T47D (cell line): ENCODE measurements at regions not wholly inside any gene's neighbourhood (a gene's known extent, or its start where the extent isn't known, plus 50 kb on each side); places are given as distances from the start of the nearest gene placed in this dataset.
A peak's percentile ranks its signal among the peaks of the same experiment; 100 is the strongest.
"Not testable (repeated sequence)": the region's sequence is repeated elsewhere in the genome, so short reads cannot be mapped to it uniquely, and the experiment has no call there.

Source experiments
- DNase-seq, 2 experiments: peaks; one replicate each; pipeline versions ENCODE4 v3.0.0 to v3.0.0-alpha.2; 2011 to 2012; ENCODE audit warnings: low read depth in 1 of 2, low spot score in 1 of 2
- JUND ChIP-seq: IDR thresholded peaks from 2 replicates; pipeline ENCODE4 v1.6.1; 2012; ENCODE audit warnings: low read depth
- in situ Hi-C: cut with HindIII; loops from 2 replicates; pipeline ENCODE4 v1.10.0; 2016; ENCODE audit warnings: low sequenced_read_pairs, low pct_unique_long_range_greater_than_20kb

GRCh38 chr16:17002565-17002964 lies 468.2 kb downstream of the XYLT1 start:
- in situ Hi-C loops: no loop called here

GRCh38 chr16:17005963-17006362 lies 464.8 kb downstream of the XYLT1 start:
- in situ Hi-C loops, DNase-seq: not testable (repeated sequence)

More at GRCh38 chr16:17002565-17002964, 468.2 kb downstream of the XYLT1 start:
- DNase-seq: no peak
- TF ChIP-seq JUND: no peak

- in situ Hi-C loops: no loop called here
- DNase-seq: no peak
- no peak for TF ChIP-seq JUND
Observed at GRCh38 chr16:17011712-17012111, 459.0 kb downstream of the XYLT1 start.

GRCh38 chr16:17013038-17013437 lies 457.7 kb downstream of the XYLT1 start:
- TF ChIP-seq JUND: no peak
- no peak for DNase-seq
- in situ Hi-C loops: no loop called here

GRCh38 chr16:17014484-17015121 lies 456.2 kb downstream of the XYLT1 start:
- no peak for DNase-seq
- no peak for TF ChIP-seq JUND
- in situ Hi-C loops: no loop called here

- TF ChIP-seq JUND: no peak
- in situ Hi-C loops: no loop called here
- DNase-seq: no peak
Observed at GRCh38 chr16:17015702-17016101, 455.1 kb downstream of the XYLT1 start.

GRCh38 chr16:17017442-17017841 lies 453.3 kb downstream of the XYLT1 start:
- TF ChIP-seq JUND: no peak
- DNase-seq: no peak
- in situ Hi-C loops: no loop called here

GRCh38 chr16:17018585-17018939 lies 452.2 kb downstream of the XYLT1 start:
- TF ChIP-seq JUND: no peak
- DNase-seq: peak in 1 of 2 experiments; percentile 77
- in situ Hi-C loops: no loop called here

GRCh38 chr16:17019366-17019765 lies 451.4 kb downstream of the XYLT1 start:
- no peak for DNase-seq
- TF ChIP-seq JUND: no peak
- in situ Hi-C loops: no loop called here

- no peak for TF ChIP-seq JUND
- DNase-seq: no peak
- in situ Hi-C loops: no loop called here
Observed at GRCh38 chr16:17023606-17024005, 447.2 kb downstream of the XYLT1 start.

GRCh38 chr16:17024514-17024913 lies 446.2 kb downstream of the XYLT1 start:
- in situ Hi-C loops: no loop called here
- TF ChIP-seq JUND: no peak
- DNase-seq: no peak

- in situ Hi-C loops: no loop called here
- no peak for TF ChIP-seq JUND
- no peak for DNase-seq
Observed at GRCh38 chr16:17026600-17027242, 444.0 kb downstream of the XYLT1 start.

GRCh38 chr16:17027488-17028129 lies 443.2 kb downstream of the XYLT1 start:
- DNase-seq: no peak
- TF ChIP-seq JUND: no peak
- in situ Hi-C loops: no loop called here
